HL-60 (cell line): ENCODE measurements at regions not wholly inside any gene's neighbourhood (a gene's known extent, or its start where the extent isn't known, plus 50 kb on each side); places are given as distances from the start of the nearest gene placed in this dataset.

Experiments used
- DNase-seq, 2 experiments: peaks; one replicate each; pipeline ENCODE4 v3.0.0-alpha.2; 2010 to 2020; ENCODE audit warnings: low read depth in 1 of 2, low spot score in 1 of 2
- H3K27ac ChIP-seq: fragments of 250-450 bp; sonication (Bioruptor Pico); replicated peaks from 2 replicates; pipeline ENCODE4 v1.5.1; 2020; ENCODE audit warnings: mild to moderate bottlenecking, moderate library complexity
- H3K27me3 ChIP-seq: fragments of 250-450 bp; sonication (Bioruptor Pico); 2 replicates; pipeline ENCODE4 v1.5.1; 2021; ENCODE audit warnings: mild to moderate bottlenecking, moderate library complexity; ENCODE audit not compliant: insufficient read depth, poor library complexity, severe bottlenecking
- H3K4me3 ChIP-seq: replicated peaks from 2 replicates; pipeline ENCODE4 v1.5.1; 2011; ENCODE audit warnings: mild to moderate bottlenecking, control low read depth, low read length; ENCODE audit not compliant: insufficient read depth
- CTCF ChIP-seq: IDR thresholded peaks from one replicate; pipeline ENCODE4 v1.5.1; 2011; ENCODE audit warnings: low read length, control low read depth, inconsistent platforms; ENCODE audit not compliant: insufficient read depth
- GABPA ChIP-seq: IDR thresholded peaks from 2 replicates; pipeline ENCODE4 v1.6.1; 2012; ENCODE audit warnings: low read depth
- POLR2AphosphoS5 ChIP-seq: IDR thresholded peaks from 2 replicates; pipeline ENCODE4 v1.6.1; 2012; ENCODE audit warnings: low read depth
- REST ChIP-seq: IDR thresholded peaks from 2 replicates; pipeline ENCODE4 v1.6.1; 2012; ENCODE audit warnings: low read depth; ENCODE audit not compliant: insufficient replicate concordance
- SPI1 ChIP-seq: IDR thresholded peaks from 2 replicates; pipeline ENCODE4 v1.6.1; 2012; ENCODE audit warnings: low read depth, mild to moderate bottlenecking, borderline replicate concordance

GRCh38 chr4:20570981-20571715 lies 129.1 kb upstream of the PACRGL start:
- Histone ChIP-seq H3K27me3 (no peaks in the 10 kb centered on the region), H3K27ac (no peak overlapping the region), H3K4me3 (no peak overlapping the region)
- DNase-seq = no peak
- TF ChIP-seq POLR2AphosphoS5 (no peak), GABPA (no peak), REST (no peak), CTCF (no peak), SPI1 (no peak)

- Histone ChIP-seq H3K4me3 (no peak overlapping the region), H3K27me3 (no peaks in the 10 kb centered on the region), H3K27ac (no peak overlapping the region)
- no peak for DNase-seq
- TF ChIP-seq REST (no peak), GABPA (no peak), SPI1 (no peak), CTCF (no peak), POLR2AphosphoS5 (no peak)
These were observed 127.3 kb upstream of the PACRGL start for GRCh38 chr4:20572976-20573375.

- H3K4me3 ChIP-seq = no peak overlapping the region
- TF ChIP-seq REST = no peak
- no peak for TF ChIP-seq SPI1
- TF ChIP-seq CTCF = no peak
- no peak for TF ChIP-seq GABPA
- no peak for TF ChIP-seq POLR2AphosphoS5
- H3K27ac ChIP-seq = no peak overlapping the region
- H3K27me3 ChIP-seq = no peaks in the 10 kb centered on the region
- DNase-seq = no peak
These were observed 125.3 kb upstream of the PACRGL start for GRCh38 chr4:20574986-20575385.
